GM12873 (cell line): ENCODE measurements at regions not wholly inside any gene's neighbourhood (a gene's known extent, or its start where the extent isn't known, plus 50 kb on each side); places are given as distances from the start of the nearest gene placed in this dataset.
A peak's percentile ranks its signal among the peaks of the same experiment; 100 is the strongest.

Experiments
- TF ChIP-seq, protein P1 (sequence below): IDR thresholded peaks from 2 replicates; pipeline ENCODE4 v1.5.1; 2012; ENCODE audit warnings: low read depth, mild to moderate bottlenecking, moderate library complexity, low read length, control low read depth; ENCODE audit not compliant: insufficient read depth; ENCODE audit errors: missing control alignments

DNA sequence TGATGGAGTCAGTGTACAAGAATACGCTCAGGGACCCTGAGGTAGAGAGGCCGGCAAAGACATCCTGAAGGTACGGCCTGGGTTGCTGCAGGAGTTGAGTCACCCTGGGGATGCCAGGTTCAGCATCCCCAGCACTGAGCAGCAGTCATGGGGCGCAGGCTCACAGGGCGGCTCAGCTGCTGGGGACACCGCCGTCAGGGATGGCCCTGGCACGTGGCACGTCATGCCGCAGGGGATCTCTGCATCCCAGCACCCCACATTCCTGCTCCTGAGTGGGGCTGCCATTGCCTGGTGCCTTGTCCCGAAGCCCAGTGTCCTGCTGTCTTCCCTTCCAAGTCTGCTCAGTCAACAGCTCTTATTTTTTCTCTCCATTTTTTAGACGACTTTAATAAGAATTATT, 168.7 kb upstream of the NTM start:
- TF ChIP-seq, protein P1, sequence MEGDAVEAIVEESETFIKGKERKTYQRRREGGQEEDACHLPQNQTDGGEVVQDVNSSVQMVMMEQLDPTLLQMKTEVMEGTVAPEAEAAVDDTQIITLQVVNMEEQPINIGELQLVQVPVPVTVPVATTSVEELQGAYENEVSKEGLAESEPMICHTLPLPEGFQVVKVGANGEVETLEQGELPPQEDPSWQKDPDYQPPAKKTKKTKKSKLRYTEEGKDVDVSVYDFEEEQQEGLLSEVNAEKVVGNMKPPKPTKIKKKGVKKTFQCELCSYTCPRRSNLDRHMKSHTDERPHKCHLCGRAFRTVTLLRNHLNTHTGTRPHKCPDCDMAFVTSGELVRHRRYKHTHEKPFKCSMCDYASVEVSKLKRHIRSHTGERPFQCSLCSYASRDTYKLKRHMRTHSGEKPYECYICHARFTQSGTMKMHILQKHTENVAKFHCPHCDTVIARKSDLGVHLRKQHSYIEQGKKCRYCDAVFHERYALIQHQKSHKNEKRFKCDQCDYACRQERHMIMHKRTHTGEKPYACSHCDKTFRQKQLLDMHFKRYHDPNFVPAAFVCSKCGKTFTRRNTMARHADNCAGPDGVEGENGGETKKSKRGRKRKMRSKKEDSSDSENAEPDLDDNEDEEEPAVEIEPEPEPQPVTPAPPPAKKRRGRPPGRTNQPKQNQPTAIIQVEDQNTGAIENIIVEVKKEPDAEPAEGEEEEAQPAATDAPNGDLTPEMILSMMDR = no peak

DNA sequence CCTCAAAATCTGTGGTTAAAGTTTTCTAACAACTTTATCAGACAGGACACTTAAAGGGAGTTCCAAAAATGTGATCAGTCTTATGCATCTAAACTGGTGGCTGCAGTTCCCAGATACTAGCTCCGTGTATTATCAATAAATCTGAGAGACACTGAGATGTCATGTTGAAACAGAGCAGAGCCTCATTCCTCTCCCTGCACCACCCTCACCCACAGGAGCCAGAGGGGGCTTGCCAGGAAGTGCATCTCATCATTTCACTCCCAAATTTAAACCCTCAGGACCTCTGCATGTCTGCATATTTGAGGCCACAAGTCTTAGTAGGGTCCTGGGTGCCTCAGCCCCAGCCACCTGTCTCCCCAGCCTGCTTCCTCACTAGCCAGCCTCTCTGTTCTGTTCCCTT, 167.4 kb upstream of the NTM start:
- TF ChIP-seq, protein P1 = no peak

DNA sequence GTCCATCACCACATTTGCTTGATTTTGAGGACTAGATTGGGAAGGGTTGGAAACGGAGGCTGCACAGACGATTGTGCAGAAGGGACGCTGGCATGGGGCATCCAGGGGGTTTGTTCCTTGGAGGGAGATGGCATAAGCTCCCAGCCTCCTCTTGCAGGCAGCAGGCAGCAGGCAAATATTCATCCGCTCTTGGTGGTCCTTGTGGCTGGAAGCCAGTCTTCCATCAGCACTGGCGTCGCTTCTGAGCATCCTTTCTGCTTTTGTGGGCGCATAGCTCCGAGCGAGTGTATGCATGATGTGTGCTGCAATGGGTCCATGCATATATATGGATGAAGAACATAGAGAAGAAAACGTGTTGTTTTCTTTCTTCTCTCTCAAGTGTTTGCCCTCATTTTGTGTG, 166.1 kb upstream of the NTM start:
- TF ChIP-seq, protein P1 = no peak

DNA sequence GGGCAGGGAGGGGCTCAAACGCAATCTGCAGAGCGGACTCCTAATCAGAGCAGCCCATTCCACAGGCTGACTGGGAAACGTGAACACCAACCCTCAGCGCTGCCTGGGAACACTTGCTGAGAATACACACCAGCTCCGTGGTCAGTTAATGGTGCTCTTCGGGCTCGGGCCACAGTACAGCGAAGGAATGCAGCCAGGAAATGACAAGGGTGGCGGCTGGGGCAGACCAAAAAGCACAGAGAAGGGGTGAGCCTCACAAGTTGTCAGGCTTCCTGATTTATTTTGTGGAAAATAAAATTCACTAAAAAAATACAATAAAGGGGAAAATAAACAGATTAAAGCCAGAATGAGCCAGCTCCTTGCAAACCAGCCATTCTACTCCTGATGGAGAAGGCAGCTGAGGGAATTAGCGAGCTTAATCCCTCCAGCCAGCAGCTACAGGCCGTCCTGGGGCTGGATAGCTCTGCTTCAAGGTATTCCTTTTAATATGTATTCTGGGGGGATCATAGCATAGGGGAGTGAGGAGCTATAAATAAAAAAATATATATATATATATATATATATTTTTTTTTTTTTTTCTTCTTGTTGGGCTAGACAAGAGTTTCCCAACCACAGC, 165.5 kb upstream of the NTM start:
- TF ChIP-seq, protein P1 = no peak

DNA sequence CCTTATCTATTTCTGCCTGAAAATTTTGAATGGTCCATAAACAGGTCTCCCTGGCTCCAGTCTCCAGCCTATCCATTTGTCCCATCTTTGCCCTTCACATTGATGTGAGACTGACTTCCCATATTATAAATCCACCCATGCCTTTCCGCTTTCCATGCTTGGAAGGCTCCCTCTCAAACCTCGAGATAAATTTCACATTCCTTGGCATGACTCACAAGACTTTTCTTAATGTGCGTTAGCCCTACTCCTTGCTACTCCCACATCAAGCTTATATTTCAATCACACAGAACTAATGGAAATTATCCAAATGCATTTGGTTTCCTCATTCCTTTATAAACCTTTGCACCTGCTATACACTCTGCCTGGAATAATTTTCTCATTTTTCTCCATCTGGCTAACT, 163.7 kb upstream of the NTM start:
- TF ChIP-seq, protein P1 = no peak

DNA sequence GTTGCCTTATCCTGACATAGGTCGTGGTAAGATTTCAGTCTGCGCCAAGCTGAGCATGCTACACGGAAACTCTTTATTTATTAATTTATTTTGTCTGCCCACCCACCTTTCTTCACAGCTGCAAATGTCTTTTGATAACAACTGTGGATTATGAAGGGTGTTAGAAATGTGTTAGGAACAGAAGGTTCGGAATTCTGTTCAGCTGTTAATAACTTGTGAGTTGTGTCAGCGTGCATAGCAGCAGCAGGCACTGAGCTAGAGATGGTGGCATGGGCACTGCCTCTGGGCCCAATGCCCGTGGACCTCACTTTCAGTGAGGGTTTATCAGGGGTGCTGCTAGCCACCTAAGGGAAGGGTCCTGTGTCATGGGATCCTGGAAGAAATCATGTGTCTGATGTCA, 162.5 kb upstream of the NTM start:
- TF ChIP-seq, protein P1 = no peak

DNA sequence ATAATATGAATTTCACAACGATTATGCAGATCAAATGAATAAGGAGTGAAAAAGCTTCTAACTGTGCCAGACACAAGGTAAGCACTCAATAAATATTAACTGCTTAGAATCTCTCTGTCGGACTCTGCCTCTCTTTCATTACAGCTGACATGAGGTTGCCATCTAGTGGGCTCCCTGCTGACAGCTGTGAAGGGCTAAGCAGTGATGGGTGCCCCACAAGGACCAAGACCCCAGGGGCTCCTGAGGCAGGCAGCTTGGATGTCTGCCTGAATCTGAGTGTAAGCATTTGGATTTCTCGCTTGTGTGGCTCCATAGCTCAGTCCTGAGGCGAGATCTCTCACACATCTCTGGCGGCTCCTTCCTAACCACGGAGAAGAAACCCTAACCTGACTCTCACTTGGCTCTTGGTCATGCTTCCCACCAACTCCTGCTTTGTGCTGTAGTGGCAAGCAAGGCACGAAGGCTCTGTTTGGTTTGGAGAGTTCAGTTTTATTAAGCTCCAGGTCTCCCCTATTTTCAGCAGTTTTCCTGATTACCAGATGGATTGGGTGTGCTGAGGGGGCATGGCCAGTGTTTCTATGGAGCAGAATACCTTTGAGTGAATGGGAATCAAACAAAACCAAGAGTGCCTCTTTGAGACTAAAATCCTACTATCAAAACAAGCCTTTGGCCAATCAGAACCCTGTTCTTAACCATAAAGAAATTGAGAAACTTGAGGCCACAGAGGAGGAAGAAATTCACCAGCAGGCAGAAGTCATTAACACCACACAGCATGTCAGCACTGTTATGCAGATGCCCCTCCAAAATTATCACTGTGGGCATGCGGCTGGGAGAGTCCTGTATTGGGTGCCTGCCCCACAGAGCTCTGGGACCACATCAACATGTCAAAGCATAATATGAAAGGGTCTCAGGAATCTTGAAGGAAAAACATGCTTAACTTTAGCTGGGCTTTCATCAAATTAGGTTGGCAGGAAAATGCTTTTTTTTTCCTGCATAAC, 152.8 kb upstream of the NTM start:
- TF ChIP-seq, protein P1 = peak; percentile 56
